Cerebellar nuclear complex (tissue), 1 donor: ENCODE measurements at regions not wholly inside any gene's neighbourhood (a gene's known extent, or its start where the extent isn't known, plus 50 kb on each side); places are given as distances from the start of the nearest gene placed in this dataset.
"Not testable (repeated sequence)": the region's sequence is repeated elsewhere in the genome, so short reads cannot be mapped to it uniquely, and the experiment has no call there.

ENCODE experiments used
- DNase-seq, 2 experiments: peaks; one replicate each; lab custom pipeline; 2025; lab: John Stamatoyannopoulos, UW

- no peak for DNase-seq
Observed at GRCh38 chr5:24135536-24135935, 509.2 kb downstream of the CDH10 start.

- no peak for DNase-seq
Observed at GRCh38 chr5:24141046-24141445, 503.7 kb downstream of the CDH10 start.

- no peak for DNase-seq
Observed at GRCh38 chr5:24142341-24142740, 502.4 kb downstream of the CDH10 start.

GRCh38 chr5:24145806-24146205 lies 499.0 kb downstream of the CDH10 start:
- no peak for DNase-seq

GRCh38 chr5:24161559-24161958 lies 483.2 kb downstream of the CDH10 start:
- no peak for DNase-seq

- DNase-seq, result no peak
Observed at GRCh38 chr5:24162343-24162742, 482.4 kb downstream of the CDH10 start.

- DNase-seq, result no peak
Observed at GRCh38 chr5:24163091-24163490, 481.7 kb downstream of the CDH10 start.

GRCh38 chr5:24167806-24168205 lies 477.0 kb downstream of the CDH10 start:
- DNase-seq, result no peak

- no peak for DNase-seq
Observed at GRCh38 chr5:24170026-24170425, 474.8 kb downstream of the CDH10 start.

- not testable (repeated sequence) for DNase-seq
Observed at GRCh38 chr5:24170930-24171329, 473.8 kb downstream of the CDH10 start.

- DNase-seq, result no peak
Observed at GRCh38 chr5:24177821-24178220, 467.0 kb downstream of the CDH10 start.

- no peak for DNase-seq
Observed at GRCh38 chr5:24183981-24184380, 460.8 kb downstream of the CDH10 start.

- no peak for DNase-seq
Observed at GRCh38 chr5:24188216-24188925, 456.4 kb downstream of the CDH10 start.

- no peak for DNase-seq
Observed at GRCh38 chr5:24196789-24197188, 448.0 kb downstream of the CDH10 start.

- DNase-seq, result no peak
Observed at GRCh38 chr5:24208686-24209106, 436.1 kb downstream of the CDH10 start.

GRCh38 chr5:24215114-24215513 lies 429.7 kb downstream of the CDH10 start:
- no peak for DNase-seq

GRCh38 chr5:24222876-24223275 lies 421.9 kb downstream of the CDH10 start:
- no peak for DNase-seq

- DNase-seq, result no peak
Observed at GRCh38 chr5:24225051-24225450, 419.7 kb downstream of the CDH10 start.

GRCh38 chr5:24226479-24226878 lies 418.3 kb downstream of the CDH10 start:
- DNase-seq, result no peak

GRCh38 chr5:24227881-24228280 lies 416.9 kb downstream of the CDH10 start:
- DNase-seq, result not testable (repeated sequence)

- DNase-seq, result no peak
Observed at GRCh38 chr5:24232041-24232440, 412.7 kb downstream of the CDH10 start.

GRCh38 chr5:24232929-24233498 lies 411.8 kb downstream of the CDH10 start:
- DNase-seq, result no peak

- DNase-seq, result no peak
Observed at GRCh38 chr5:24235946-24236345, 408.8 kb downstream of the CDH10 start.

- no peak for DNase-seq
Observed at GRCh38 chr5:24245821-24246220, 399.0 kb downstream of the CDH10 start.
